Smooth muscle cell (in vitro differentiated cells): ENCODE measurements at regions not wholly inside any gene's neighbourhood (a gene's known extent, or its start where the extent isn't known, plus 50 kb on each side); places are given as distances from the start of the nearest gene placed in this dataset.

Experiments used
- DNase-seq: peaks from one replicate; lab custom pipeline; 2025; ENCODE audit not compliant: unreplicated experiment; lab: John Stamatoyannopoulos, UW
- H2AFZ ChIP-seq: fragments of 200-600 bp; sonication (generic); 2 replicates; pipeline ENCODE4 v1.6.0; 2016; ENCODE audit warnings: antibody characterized with exemption, low read depth, mild to moderate bottlenecking
- H3F3A ChIP-seq: fragments of 200-600 bp; sonication (generic); 2 replicates; pipeline ENCODE4 v1.6.0; 2017; ENCODE audit warnings: antibody characterized with exemption, low read depth
- H3K27ac ChIP-seq: fragments of 200-600 bp; sonication (generic); 2 replicates; pipeline ENCODE4 v1.5.1; 2016; ENCODE audit warnings: low read depth, mild to moderate bottlenecking
- H3K27me3 ChIP-seq: fragments of 200-600 bp; sonication (generic); 2 replicates; pipeline ENCODE4 v1.6.1; 2016; ENCODE audit warnings: low read depth, mild to moderate bottlenecking
- H3K36me3 ChIP-seq: fragments of 200-600 bp; sonication (generic); 2 replicates; pipeline ENCODE4 v1.5.1; 2016; ENCODE audit warnings: low read depth
- H3K4me1 ChIP-seq: fragments of 200-600 bp; sonication (generic); 2 replicates; pipeline ENCODE4 v1.5.1; 2016; ENCODE audit warnings: low read depth
- H3K4me2 ChIP-seq: fragments of 200-600 bp; sonication (generic); 2 replicates; pipeline ENCODE4 v1.6.0; 2016; ENCODE audit warnings: mild to moderate bottlenecking
- H3K4me3 ChIP-seq: fragments of 200-600 bp; sonication (generic); 2 replicates; pipeline ENCODE4 v1.5.1; 2016; ENCODE audit warnings: mild to moderate bottlenecking
- H3K79me2 ChIP-seq: fragments of 200-600 bp; sonication (generic); 2 replicates; pipeline ENCODE4 v1.6.0; 2016; ENCODE audit warnings: low read depth, mild to moderate bottlenecking
- H3K9ac ChIP-seq: fragments of 200-600 bp; sonication (generic); 2 replicates; pipeline ENCODE4 v1.6.0; 2016; ENCODE audit warnings: low read depth
- H3K9me3 ChIP-seq: fragments of 200-600 bp; sonication (generic); replicated peaks from 2 replicates; pipeline ENCODE4 v1.5.1; 2016; ENCODE audit warnings: low read depth
- H4K20me1 ChIP-seq: fragments of 200-600 bp; sonication (generic); 2 replicates; pipeline ENCODE4 v1.6.0; 2016; ENCODE audit warnings: low read depth
- CTCF ChIP-seq: fragments of 200-600 bp; sonication (generic); IDR thresholded peaks from 2 replicates; pipeline ENCODE4 v1.5.1; 2017; ENCODE audit warnings: borderline replicate concordance, mild to moderate bottlenecking, antibody characterized with exemption; ENCODE audit not compliant: insufficient read depth, poor library complexity, severe bottlenecking
- WGBS: methylation state at CpG from one replicate; pipeline ENCODE4 v1.1.7; 2016; ENCODE audit warnings: low lambda C conversion rate; 5-methylcytosine and 5-hydroxymethylcytosine counted together

GRCh38 chr4:129377131-129377845, 281.3 kb downstream of the C4orf33 start:
- no peaks in the 10 kb centered on the region for H3K4me1 ChIP-seq
- no peak for DNase-seq
- H3K9me3 ChIP-seq, result no peaks in the 10 kb centered on the region
- 53% methylated on average over 4 of the region's 4 CpGs for whole genome bisulfite sequencing
- no peak overlapping the region for H3K4me2 ChIP-seq
- H2AFZ ChIP-seq, result no peak overlapping the region
- H3K36me3 ChIP-seq, result no peaks in the 10 kb centered on the region
- no peak for TF ChIP-seq CTCF
- no peaks in the 10 kb centered on the region for H3K27me3 ChIP-seq
- H3K4me3 ChIP-seq, result no peak overlapping the region
- no peaks in the 10 kb centered on the region for H3F3A ChIP-seq
- H3K79me2 ChIP-seq, result no peaks in the 10 kb centered on the region
- no peaks in the 10 kb centered on the region for H4K20me1 ChIP-seq
- no peak overlapping the region for H3K9ac ChIP-seq
- H3K27ac ChIP-seq, result no peak overlapping the region

DNA sequence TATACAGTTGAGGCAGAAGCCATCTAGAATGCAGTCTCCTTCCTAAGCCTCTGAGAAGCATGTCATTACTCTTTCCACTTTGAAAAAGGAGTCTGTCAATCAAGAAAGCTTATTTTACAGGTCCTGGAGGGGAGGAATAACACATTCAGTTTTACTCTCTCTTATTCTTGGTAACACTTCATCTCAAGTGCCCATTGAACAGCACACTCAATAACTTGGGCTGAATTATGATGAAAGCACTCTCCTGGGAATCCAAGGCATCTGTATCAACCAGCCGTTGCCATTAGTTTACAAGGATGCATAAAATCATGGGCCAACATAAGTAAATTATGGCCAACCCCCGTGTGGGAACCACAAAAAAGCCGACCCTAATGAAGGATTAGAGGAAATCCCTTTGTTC, 282.4 kb downstream of the C4orf33 start:
- 62% methylated on average over 3 of the region's 3 CpGs for WGBS
- no peak for TF ChIP-seq CTCF
- Histone ChIP-seq H3K4me2 (no peak overlapping the region), H3K9ac (no peak overlapping the region), H3K4me3 (no peak overlapping the region), H3K27ac (no peak overlapping the region), H3K36me3 (no peaks in the 10 kb centered on the region), H3F3A (no peaks in the 10 kb centered on the region), H3K9me3 (no peaks in the 10 kb centered on the region), H4K20me1 (no peaks in the 10 kb centered on the region), H3K27me3 (no peaks in the 10 kb centered on the region), H3K4me1 (no peaks in the 10 kb centered on the region), H3K79me2 (no peaks in the 10 kb centered on the region), H2AFZ (no peak overlapping the region)
- no peak for DNase-seq

DNA sequence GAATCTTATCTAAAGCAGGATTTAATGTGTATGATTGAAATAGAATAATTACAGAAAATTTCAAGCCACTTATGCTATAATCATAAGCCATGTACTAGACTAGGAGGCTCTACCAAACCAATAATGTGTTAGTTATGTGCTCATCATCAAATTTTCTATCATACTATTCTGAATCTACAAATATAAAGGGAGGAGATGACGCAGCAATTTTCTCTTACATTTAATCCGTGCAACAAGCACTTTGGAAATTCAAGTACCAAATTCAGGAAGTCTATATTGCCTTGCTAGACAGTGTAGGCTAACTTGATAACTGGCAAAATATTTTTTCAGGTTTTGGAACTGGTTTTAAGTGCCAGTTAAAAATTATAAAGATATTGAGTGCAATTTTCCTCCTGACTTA, 283.5 kb downstream of the C4orf33 start:
- Histone ChIP-seq H4K20me1 (no peaks in the 10 kb centered on the region), H3K9ac (no peak overlapping the region), H3K79me2 (no peaks in the 10 kb centered on the region), H3K9me3 (no peaks in the 10 kb centered on the region), H3K4me2 (no peak overlapping the region), H3K4me3 (no peak overlapping the region), H2AFZ (no peak overlapping the region), H3K27me3 (no peaks in the 10 kb centered on the region), H3K36me3 (no peaks in the 10 kb centered on the region), H3F3A (no peaks in the 10 kb centered on the region), H3K27ac (no peak overlapping the region), H3K4me1 (no peaks in the 10 kb centered on the region)
- TF ChIP-seq CTCF, result no peak
- no peak for DNase-seq
- WGBS, result 87% methylated on average over 2 of the region's 2 CpGs

DNA sequence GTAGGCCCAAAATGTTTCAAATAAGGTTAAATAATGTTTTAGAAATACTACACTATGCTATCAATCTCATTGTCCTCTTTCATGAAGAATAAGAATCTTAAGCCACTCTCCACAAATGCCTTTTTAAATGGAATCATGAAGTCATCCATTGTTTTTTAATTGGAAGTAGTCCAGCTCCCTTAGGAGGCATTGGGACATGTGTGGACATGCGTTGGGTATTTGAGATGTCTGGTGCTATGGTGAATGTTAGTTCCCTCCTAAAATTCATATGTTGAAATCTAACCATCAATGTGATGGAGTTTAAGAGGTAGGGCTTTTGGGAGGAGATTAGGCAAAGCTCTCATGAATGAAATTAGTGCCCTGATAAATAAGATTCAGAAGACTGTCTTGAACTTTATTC, 289.0 kb downstream of the C4orf33 start:
- Histone ChIP-seq H3K4me2 (no peak overlapping the region), H3F3A (no peaks in the 10 kb centered on the region), H3K36me3 (no peaks in the 10 kb centered on the region), H3K4me1 (no peaks in the 10 kb centered on the region), H3K4me3 (no peak overlapping the region), H2AFZ (no peak overlapping the region), H3K9ac (no peak overlapping the region), H3K9me3 (no peaks in the 10 kb centered on the region), H4K20me1 (no peaks in the 10 kb centered on the region), H3K27me3 (no peaks in the 10 kb centered on the region), H3K27ac (no peak overlapping the region), H3K79me2 (no peaks in the 10 kb centered on the region)
- no peak for TF ChIP-seq CTCF
- WGBS, result 93% methylated on average over 1 of the region's 1 CpG
- no peak for DNase-seq
